Osteocyte (in vitro differentiated cells): ENCODE measurements at regions not wholly inside any gene's neighbourhood (a gene's known extent, or its start where the extent isn't known, plus 50 kb on each side); places are given as distances from the start of the nearest gene placed in this dataset.

Source experiments
- DNase-seq: peaks from one replicate; pipeline ENCODE4 v3.0.0; 2021; ENCODE audit warnings: mixed read lengths; ENCODE audit not compliant: unreplicated experiment; ENCODE audit errors: extremely low spot score
- H3K27ac Mint-ChIP-seq: one replicate; pipeline ENCODE4 v1.8.0; 2021; ENCODE audit warnings: mild to moderate bottlenecking, mixed read lengths; ENCODE audit not compliant: unreplicated experiment
- H3K27me3 Mint-ChIP-seq: one replicate; pipeline ENCODE4 v1.8.0; 2021; ENCODE audit warnings: mixed read lengths; ENCODE audit not compliant: unreplicated experiment
- H3K36me3 Mint-ChIP-seq: one replicate; pipeline ENCODE4 v1.8.0; 2021; ENCODE audit warnings: mixed read lengths; ENCODE audit not compliant: unreplicated experiment
- H3K4me1 Mint-ChIP-seq: one replicate; pipeline ENCODE4 v1.8.0; 2021; ENCODE audit warnings: mixed read lengths; ENCODE audit not compliant: unreplicated experiment
- H3K4me3 Mint-ChIP-seq: one replicate; pipeline ENCODE4 v1.8.0; 2021; ENCODE audit warnings: mild to moderate bottlenecking, moderate library complexity, mixed read lengths; ENCODE audit not compliant: unreplicated experiment
- H3K9me3 Mint-ChIP-seq: one replicate; pipeline ENCODE4 v1.8.0; 2021; ENCODE audit warnings: mixed read lengths; ENCODE audit not compliant: unreplicated experiment
- TF ChIP-seq, protein P1 (sequence below): fragments of 200-600 bp; sonication (generic); IDR thresholded peaks from 2 replicates; pipeline ENCODE4 v1.5.0; 2021; ENCODE audit warnings: antibody characterized with exemption, mild to moderate bottlenecking, moderate library complexity

DNA sequence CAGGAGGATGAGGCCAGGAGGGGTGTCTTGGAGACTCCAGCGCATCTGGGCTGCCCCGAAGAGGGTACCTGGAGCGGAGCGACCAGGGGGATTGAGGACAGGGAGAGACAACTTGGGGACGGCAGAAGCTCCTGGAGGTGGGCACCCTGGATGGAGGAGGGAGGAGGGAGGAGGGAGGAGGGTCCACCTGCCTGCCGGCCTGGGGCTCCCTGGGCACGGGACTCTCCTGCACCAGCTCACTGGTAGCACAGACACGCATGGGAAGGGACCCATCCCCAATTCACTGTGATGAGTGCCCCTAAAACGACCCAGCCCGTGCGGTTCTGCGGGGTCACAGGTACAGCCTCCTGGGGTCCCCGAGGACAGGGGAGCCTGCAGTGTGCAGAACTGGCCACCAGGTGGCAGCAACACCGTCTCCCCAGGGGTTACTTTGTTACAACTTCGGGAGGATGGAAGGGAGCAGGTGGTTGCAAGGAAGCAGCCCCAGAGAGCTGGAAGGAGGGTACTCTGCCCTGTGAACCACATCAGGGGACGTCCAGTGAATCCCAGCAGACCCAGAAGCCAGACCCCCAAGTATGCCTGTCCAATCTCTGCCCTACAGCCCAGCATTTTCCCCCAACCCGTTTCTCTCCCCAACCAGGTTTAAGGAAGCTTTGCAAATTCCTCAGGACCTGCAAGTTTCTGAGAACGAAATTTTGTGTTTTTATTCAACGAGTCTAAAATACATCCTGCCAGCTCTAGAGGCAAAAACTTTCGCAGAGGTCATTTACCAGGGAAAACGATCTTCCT is 482.4 kb downstream of the NPHP4 start:
- peaks cover 2% of the 10 kb centered on the region for H3K27me3 Mint-ChIP-seq
- H3K36me3 Mint-ChIP-seq: no peaks in the 10 kb centered on the region
- H3K27ac Mint-ChIP-seq: no peak overlapping the region
- no peaks in the 10 kb centered on the region for H3K9me3 Mint-ChIP-seq
- TF ChIP-seq, protein P1, sequence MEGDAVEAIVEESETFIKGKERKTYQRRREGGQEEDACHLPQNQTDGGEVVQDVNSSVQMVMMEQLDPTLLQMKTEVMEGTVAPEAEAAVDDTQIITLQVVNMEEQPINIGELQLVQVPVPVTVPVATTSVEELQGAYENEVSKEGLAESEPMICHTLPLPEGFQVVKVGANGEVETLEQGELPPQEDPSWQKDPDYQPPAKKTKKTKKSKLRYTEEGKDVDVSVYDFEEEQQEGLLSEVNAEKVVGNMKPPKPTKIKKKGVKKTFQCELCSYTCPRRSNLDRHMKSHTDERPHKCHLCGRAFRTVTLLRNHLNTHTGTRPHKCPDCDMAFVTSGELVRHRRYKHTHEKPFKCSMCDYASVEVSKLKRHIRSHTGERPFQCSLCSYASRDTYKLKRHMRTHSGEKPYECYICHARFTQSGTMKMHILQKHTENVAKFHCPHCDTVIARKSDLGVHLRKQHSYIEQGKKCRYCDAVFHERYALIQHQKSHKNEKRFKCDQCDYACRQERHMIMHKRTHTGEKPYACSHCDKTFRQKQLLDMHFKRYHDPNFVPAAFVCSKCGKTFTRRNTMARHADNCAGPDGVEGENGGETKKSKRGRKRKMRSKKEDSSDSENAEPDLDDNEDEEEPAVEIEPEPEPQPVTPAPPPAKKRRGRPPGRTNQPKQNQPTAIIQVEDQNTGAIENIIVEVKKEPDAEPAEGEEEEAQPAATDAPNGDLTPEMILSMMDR: peak; percentile 87
- no peaks in the 10 kb centered on the region for H3K4me1 Mint-ChIP-seq
- no peak overlapping the region for H3K4me3 Mint-ChIP-seq
- DNase-seq: no peak

DNA sequence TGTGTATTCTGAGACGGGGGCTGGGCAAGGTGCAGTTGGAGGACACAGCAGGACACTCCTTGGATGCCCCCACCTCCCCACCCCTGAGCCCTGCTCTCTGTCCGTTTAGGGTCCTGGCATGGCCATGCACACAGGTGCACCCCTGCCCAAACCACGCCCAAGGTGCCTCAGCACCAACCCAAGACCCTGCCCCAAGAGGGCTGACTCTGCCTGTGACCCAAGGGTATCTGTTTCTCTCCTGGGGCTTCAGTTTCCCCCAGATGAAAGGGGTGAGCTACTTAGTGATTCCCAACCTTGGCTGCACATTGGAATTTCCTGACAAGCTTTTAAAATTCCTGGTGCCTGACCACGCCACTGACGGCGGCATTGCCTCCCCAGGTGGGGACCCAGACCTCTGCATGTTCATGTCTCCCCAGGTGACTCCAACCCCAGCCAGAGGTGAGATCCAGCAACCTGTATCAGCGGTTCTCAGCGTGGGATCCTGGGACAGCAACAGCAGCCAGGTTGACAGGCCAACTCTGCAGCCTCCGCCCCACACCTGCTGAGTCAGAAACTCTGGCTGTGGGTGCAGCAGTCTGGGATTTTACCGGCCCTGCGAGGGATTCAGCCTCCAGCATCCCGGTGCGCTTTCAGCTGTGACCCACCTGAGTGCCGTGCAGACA is 483.4 kb downstream of the NPHP4 start:
- no peak overlapping the region for H3K4me3 Mint-ChIP-seq
- no peak for DNase-seq
- no peaks in the 10 kb centered on the region for H3K9me3 Mint-ChIP-seq
- H3K27me3 Mint-ChIP-seq: peaks cover 2% of the 10 kb centered on the region
- H3K27ac Mint-ChIP-seq: no peak overlapping the region
- no peaks in the 10 kb centered on the region for H3K4me1 Mint-ChIP-seq
- no peaks in the 10 kb centered on the region for H3K36me3 Mint-ChIP-seq
- TF ChIP-seq, protein P1: no peak

DNA sequence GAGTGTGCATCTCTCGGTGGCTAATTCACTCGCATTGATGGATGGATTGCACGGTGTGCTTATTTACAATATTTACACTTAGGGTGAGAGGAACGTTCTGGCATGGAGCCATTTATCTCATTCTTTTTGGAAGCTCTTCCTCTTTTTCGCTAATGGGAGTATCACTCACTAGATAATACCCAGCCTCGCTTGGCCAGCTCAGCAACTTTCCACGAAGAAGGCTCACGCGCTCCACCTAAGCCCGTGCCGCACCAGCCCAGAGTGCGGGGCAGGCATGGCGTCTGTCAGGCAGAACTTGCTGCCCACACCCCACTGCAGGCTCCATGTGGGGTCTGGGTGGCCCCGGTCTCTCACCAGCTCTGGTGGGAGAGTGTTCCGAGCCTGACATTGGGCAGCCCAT is 484.9 kb downstream of the NPHP4 start:
- Mint-ChIP-seq H3K27ac (no peak overlapping the region), H3K4me3 (no peak overlapping the region)

DNA sequence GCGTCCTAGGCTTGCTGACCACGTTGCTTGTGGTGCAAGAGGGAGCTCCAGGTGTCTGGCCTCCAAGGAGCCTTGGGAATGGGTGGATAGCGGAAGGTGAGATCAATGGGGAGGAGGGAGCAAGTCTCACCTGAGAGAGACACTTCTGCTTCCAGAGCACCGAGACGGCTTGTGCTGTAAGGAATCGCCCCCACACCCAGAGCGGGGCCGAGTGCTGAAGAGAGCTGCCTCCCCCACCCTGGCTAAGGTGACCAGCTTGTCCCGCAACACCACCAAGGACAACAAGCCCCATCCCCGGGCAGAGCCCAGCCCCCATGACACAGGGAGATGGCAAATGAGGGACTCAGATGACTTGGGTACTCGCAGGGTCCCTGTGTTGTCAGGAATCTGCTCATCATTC is 485.6 kb downstream of the NPHP4 start:
- no peaks in the 10 kb centered on the region for H3K9me3 Mint-ChIP-seq
- H3K27ac Mint-ChIP-seq: no peak overlapping the region
- no peak for DNase-seq
- H3K4me3 Mint-ChIP-seq: no peak overlapping the region
- TF ChIP-seq, protein P1: no peak
- peaks cover 2% of the 10 kb centered on the region for H3K27me3 Mint-ChIP-seq
- no peaks in the 10 kb centered on the region for H3K36me3 Mint-ChIP-seq
- H3K4me1 Mint-ChIP-seq: no peaks in the 10 kb centered on the region

More for the DNA sequence above, 484.9 kb downstream of the NPHP4 start:
- H3K4me1 Mint-ChIP-seq: no peaks in the 10 kb centered on the region
- no peaks in the 10 kb centered on the region for H3K36me3 Mint-ChIP-seq
- no peaks in the 10 kb centered on the region for H3K9me3 Mint-ChIP-seq
- no peak for DNase-seq
- H3K27me3 Mint-ChIP-seq: peaks cover 2% of the 10 kb centered on the region
- TF ChIP-seq, protein P1: no peak

DNA sequence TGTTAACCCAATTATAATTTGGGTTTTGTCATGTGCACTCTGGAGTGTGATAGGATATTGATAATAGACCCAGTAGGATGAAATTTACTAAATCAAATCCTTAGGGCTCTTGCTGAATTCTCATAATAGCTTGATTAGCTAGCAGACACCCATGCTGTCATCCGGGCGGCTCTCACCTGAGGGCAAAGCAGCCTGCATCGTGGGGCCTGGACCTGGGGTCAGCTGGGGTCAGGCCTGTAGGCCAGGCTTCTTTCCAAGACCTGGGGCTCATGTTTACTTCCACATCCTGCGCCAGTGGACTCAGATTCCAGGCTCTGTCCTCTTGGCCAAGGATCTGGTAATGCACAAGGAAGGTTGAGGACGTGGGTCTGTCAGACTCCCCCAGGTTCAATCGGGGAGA is 486.3 kb downstream of the NPHP4 start:
- Mint-ChIP-seq H3K9me3 (no peaks in the 10 kb centered on the region), H3K4me3 (no peak overlapping the region), H3K36me3 (no peaks in the 10 kb centered on the region), H3K4me1 (no peaks in the 10 kb centered on the region), H3K27ac (no peak overlapping the region), H3K27me3 (no peaks in the 10 kb centered on the region)
- TF ChIP-seq, protein P1: no peak
- no peak for DNase-seq
